ENCODE measurements at regions not wholly inside any gene's neighbourhood (a gene's known extent, or its start where the extent isn't known, plus 50 kb on each side); places are given as distances from the start of the nearest gene placed in this dataset.

DNA sequence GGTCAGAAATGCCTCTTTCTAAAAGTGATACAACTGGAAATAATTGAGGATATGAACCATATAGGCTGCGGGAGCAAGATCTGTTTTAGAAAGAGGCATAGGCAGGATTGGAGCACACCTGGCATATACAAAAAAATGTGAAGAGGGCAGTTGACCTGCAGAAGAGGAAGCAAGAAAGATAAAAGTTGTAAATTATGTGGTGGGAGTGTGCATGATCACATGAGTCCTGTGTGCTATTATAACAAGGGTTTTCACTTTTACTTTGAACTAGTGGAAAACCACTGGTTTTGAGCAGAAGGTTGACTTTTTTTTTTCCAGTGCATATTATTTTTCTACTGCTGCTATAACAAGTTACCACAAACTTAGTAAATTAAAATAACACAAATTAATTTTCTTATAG, 489.3 kb downstream of the ANXA1 start:
- Histone ChIP-seq H3K79me2 (ENCODE audit: insufficient read depth, low read length) (no peaks in the 10 kb centered on the region), H3K9me2 (replicated peaks; ENCODE audit: insufficient read depth, low read length) (no peaks in the 10 kb centered on the region), H3F3A (ENCODE audit: insufficient read depth) (no peaks in the 10 kb centered on the region), H3K4me3 (ENCODE audit: insufficient read depth, low read length, poor library complexity, severe bottlenecking) (no peak overlapping the region), H3K9me3 (ENCODE audit: insufficient read depth, low read length) (no peaks in the 10 kb centered on the region), H3K27me3 (ENCODE audit: low read length) (no peaks in the 10 kb centered on the region), H4K20me1 (ENCODE audit: low read depth, low read length) (no peaks in the 10 kb centered on the region), H2AFZ (ENCODE audit: low read depth, low read length, severe bottlenecking) (no peak overlapping the region), H3K36me3 (ENCODE audit: low read length) (no peaks in the 10 kb centered on the region), H3K27ac (ENCODE audit: low read depth, low read length) (no peak overlapping the region), H3K4me2 (ENCODE audit: low read depth, low read length, poor library complexity, severe bottlenecking) (no peak overlapping the region), H3K9ac (ENCODE audit: low read length) (no peak overlapping the region)
- TF ChIP-seq, protein P1, sequence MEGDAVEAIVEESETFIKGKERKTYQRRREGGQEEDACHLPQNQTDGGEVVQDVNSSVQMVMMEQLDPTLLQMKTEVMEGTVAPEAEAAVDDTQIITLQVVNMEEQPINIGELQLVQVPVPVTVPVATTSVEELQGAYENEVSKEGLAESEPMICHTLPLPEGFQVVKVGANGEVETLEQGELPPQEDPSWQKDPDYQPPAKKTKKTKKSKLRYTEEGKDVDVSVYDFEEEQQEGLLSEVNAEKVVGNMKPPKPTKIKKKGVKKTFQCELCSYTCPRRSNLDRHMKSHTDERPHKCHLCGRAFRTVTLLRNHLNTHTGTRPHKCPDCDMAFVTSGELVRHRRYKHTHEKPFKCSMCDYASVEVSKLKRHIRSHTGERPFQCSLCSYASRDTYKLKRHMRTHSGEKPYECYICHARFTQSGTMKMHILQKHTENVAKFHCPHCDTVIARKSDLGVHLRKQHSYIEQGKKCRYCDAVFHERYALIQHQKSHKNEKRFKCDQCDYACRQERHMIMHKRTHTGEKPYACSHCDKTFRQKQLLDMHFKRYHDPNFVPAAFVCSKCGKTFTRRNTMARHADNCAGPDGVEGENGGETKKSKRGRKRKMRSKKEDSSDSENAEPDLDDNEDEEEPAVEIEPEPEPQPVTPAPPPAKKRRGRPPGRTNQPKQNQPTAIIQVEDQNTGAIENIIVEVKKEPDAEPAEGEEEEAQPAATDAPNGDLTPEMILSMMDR (IDR thresholded peaks at IDR 0.05; ENCODE audit: insufficient read depth, low read length, poor library complexity, severe bottlenecking), result no peak
- TF ChIP-seq EZH2phosphoT487 (conservative IDR thresholded peaks at IDR 0.05; ENCODE audit: low read length), result no peak

DNA sequence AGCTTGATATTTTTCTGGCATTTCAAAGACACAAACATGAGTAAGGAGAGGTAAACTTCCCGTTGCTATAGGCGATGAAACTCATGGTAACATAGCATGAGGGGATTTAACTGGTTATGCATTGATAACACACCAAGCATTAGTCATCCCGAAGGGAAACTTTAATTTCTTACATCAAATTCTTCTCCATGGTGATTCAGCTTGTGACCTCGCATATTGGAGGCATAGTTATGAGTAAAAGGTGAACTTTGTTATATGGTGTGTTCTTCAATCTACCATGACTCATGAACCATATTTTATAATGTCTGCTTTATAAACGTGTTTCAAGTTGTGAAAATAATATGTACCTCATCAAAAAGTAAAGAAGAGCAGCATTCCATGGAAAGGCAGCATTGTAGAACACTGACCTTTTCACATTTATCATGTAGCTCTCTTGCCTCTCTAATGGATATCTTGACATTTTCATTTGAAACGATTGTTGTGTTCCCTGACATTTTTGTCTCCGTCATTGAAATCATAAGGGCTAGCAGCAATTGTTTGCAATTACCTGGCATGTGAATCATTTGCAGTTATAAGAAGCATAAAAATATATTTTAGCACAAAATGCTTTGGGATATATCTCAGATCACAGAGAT, 491.8 kb downstream of the ANXA1 start:
- H2AFZ ChIP-seq (ENCODE audit: low read depth, low read length, severe bottlenecking), result no peak overlapping the region
- no peak overlapping the region for H3K27ac ChIP-seq (ENCODE audit: low read depth, low read length)
- H3K4me3 ChIP-seq (ENCODE audit: insufficient read depth, low read length, poor library complexity, severe bottlenecking), result no peak overlapping the region
- no peak overlapping the region for H3K9ac ChIP-seq (ENCODE audit: low read length)
- H3K9me3 ChIP-seq (ENCODE audit: insufficient read depth, low read length), result no peaks in the 10 kb centered on the region
- H4K20me1 ChIP-seq (ENCODE audit: low read depth, low read length), result no peaks in the 10 kb centered on the region
- H3K27me3 ChIP-seq (ENCODE audit: low read length), result no peaks in the 10 kb centered on the region
- H3K4me2 ChIP-seq (ENCODE audit: low read depth, low read length, poor library complexity, severe bottlenecking), result no peak overlapping the region
- H3K9me2 ChIP-seq (replicated peaks; ENCODE audit: insufficient read depth, low read length), result no peaks in the 10 kb centered on the region
- TF ChIP-seq, protein P1 (IDR thresholded peaks at IDR 0.05; ENCODE audit: insufficient read depth, low read length, poor library complexity, severe bottlenecking), result no peak
- TF ChIP-seq EZH2phosphoT487 (conservative IDR thresholded peaks at IDR 0.05; ENCODE audit: low read length), result no peak
- H3K36me3 ChIP-seq (ENCODE audit: low read length), result no peaks in the 10 kb centered on the region
- no peaks in the 10 kb centered on the region for H3F3A ChIP-seq (ENCODE audit: insufficient read depth)
- H3K79me2 ChIP-seq (ENCODE audit: insufficient read depth, low read length), result no peaks in the 10 kb centered on the region

DNA sequence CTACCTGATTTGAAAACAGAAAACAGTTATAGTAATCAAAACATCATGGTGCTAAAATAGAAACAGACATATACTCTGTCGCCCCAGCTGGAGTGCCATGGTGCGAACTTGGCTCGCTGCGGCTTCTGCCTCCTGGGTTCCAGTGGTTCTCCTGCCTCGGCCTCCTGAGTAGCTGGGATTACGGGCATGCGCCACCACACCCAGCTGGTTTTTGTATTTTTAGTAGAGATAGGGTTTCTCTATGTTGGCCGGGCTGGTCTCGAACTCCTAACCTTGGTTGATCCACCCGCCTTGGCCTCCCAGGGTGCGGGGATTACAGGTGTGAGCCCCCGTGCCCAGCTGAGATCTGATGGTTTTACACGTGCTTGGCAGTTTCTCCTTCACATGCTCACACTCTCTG, 495.9 kb downstream of the ANXA1 start:
- H3K4me2 ChIP-seq (ENCODE audit: low read depth, low read length, poor library complexity, severe bottlenecking), result no peak overlapping the region
- H4K20me1 ChIP-seq (ENCODE audit: low read depth, low read length), result no peaks in the 10 kb centered on the region
- H3K9me2 ChIP-seq (replicated peaks; ENCODE audit: insufficient read depth, low read length), result no peaks in the 10 kb centered on the region
- no peak overlapping the region for H3K9ac ChIP-seq (ENCODE audit: low read length)
- no peaks in the 10 kb centered on the region for H3K27me3 ChIP-seq (ENCODE audit: low read length)
- H3K79me2 ChIP-seq (ENCODE audit: insufficient read depth, low read length), result no peaks in the 10 kb centered on the region
- no peak overlapping the region for H2AFZ ChIP-seq (ENCODE audit: low read depth, low read length, severe bottlenecking)
- no peaks in the 10 kb centered on the region for H3K36me3 ChIP-seq (ENCODE audit: low read length)
- no peak overlapping the region for H3K4me3 ChIP-seq (ENCODE audit: insufficient read depth, low read length, poor library complexity, severe bottlenecking)
- no peaks in the 10 kb centered on the region for H3F3A ChIP-seq (ENCODE audit: insufficient read depth)
- H3K27ac ChIP-seq (ENCODE audit: low read depth, low read length), result no peak overlapping the region
- no peak for TF ChIP-seq EZH2phosphoT487 (conservative IDR thresholded peaks at IDR 0.05; ENCODE audit: low read length)
- TF ChIP-seq, protein P1 (IDR thresholded peaks at IDR 0.05; ENCODE audit: insufficient read depth, low read length, poor library complexity, severe bottlenecking), result no peak
- H3K9me3 ChIP-seq (ENCODE audit: insufficient read depth, low read length), result no peaks in the 10 kb centered on the region

Data from SU-DHL-6 (cell line).